Stimulated activated CD4-positive, alpha-beta T cell treated with anti-CD3 and anti-CD28 coated beads, Interleukin-15, amount 100 ng/mL, for 1 hour (primary cell): ENCODE measurements at regions not wholly inside any gene's neighbourhood (a gene's known extent, or its start where the extent isn't known, plus 50 kb on each side); places are given as distances from the start of the nearest gene placed in this dataset.
"Not testable (repeated sequence)": the region's sequence is repeated elsewhere in the genome, so short reads cannot be mapped to it uniquely, and the experiment has no call there.

ENCODE experiments used
- DNase-seq, 2 donors: peaks; one replicate each; pipeline ENCODE4 v3.0.0-alpha.2; 2020; ENCODE audit warnings: low read depth in 1 of 2, low spot score in 1 of 2

DNA sequence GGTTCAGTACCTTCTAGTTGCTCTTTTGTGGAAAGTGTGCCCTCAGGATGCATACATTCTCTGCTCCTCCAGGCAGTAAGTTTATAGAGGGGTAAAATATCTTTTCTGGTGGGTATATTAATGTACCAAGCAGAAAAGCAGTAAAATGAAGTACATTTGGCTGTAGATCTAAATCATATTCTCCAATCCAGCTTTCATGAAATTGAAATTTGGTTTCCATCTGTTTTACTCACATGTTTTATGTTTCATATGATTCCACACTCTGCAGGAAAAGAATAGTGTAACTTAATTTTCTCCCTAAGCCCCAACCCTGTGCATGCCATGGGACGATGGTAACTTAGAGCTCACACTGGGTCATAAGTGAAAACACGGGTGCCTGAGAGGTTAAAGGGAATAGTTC is 172.3 kb downstream of the AKAIN1 start:
- DNase-seq: no peak

DNA sequence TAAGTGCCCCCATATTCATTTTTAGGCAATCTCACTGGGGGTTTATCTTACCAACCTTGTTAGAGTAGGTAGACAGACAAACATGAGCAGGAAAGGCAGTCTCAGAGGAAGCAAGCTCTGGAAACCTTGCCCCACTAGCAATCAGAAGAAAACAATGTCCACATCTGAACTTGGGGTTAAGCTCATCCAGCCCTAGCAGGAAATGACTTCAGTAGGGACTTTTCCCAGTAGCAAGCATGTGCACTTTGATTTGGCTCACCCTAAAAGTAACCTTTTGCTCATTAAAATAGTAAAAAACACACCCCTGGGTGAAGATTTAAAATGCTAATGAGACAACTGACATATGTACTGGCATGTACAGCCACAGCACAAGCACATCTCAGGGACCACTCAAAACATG is 175.5 kb downstream of the AKAIN1 start:
- DNase-seq: no peak

DNA sequence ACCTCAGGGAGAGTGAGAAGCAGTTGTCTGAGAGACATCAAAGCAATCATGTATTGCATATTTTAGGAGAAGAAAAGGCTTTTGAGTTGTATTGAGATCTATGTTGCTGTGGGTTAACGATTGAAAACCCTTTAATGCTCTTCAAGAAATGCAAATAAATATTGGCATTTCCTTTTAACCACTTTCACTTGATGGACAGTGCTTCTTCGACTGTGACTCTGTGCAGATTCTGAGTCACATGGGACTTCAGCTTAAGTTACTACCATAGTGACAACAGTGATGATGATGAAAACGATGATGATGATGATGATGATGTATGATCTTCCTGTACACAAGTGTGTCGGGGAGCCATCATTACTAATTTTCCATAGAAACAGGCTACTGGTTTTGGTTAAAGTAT is 181.8 kb downstream of the AKAIN1 start:
- no peak for DNase-seq

DNA sequence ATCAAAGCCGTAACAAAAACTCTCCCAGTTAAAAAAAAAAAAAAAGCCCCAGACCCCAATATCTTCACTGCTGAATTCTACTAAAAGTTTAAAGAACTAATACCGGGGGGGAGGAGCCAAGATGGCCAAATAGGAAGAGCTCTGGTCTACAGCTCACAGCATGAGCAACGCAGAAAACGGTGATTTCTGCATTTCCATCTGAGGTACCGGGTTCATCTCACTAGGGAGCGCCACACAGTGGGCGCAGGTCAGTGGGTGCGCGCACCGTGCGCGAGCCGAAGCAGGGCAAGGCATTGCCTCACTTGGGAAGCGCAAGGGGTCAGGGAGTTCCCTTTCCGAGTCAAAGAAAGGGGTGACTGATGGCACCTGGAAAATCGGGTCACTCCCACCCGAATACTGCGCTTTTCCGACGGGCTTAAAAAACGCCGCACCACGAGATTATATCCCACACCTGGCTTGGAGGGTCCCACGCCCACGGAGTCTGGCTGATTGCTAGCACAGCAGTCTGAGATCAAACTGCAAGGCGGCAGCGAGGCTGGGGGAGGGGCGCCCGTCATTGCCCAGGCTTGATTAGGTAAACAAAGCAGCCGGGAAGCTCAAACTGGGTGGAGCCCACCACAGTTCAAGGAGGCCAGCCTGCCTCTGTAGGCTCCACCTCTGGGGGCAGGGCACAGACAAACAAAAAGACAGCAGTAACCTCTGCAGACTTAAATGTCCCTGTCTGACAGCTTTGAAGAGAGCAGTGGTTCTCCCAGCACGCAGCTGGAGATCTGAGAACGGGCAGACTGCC is 192.8 kb downstream of the AKAIN1 start:
- not testable (repeated sequence) for DNase-seq

DNA sequence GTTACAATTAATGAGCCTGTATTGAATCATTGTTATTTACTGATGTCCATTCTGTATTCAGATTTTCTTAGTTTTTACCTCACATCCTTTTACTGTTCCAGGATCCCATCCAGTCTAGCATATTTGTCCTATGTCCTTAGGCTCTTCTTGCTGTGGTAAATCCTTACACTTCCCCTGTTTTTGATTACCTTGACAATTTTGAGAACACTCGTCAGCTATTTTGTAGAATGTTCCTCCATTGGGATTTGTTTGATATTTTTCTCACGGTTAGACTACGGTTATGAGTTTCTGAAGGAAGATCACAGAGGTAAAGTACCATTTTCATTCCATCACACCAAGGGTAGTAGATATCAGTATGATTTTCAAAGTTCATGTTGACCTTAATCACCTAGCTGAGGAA is 202.3 kb downstream of the AKAIN1 start:
- no peak for DNase-seq

DNA sequence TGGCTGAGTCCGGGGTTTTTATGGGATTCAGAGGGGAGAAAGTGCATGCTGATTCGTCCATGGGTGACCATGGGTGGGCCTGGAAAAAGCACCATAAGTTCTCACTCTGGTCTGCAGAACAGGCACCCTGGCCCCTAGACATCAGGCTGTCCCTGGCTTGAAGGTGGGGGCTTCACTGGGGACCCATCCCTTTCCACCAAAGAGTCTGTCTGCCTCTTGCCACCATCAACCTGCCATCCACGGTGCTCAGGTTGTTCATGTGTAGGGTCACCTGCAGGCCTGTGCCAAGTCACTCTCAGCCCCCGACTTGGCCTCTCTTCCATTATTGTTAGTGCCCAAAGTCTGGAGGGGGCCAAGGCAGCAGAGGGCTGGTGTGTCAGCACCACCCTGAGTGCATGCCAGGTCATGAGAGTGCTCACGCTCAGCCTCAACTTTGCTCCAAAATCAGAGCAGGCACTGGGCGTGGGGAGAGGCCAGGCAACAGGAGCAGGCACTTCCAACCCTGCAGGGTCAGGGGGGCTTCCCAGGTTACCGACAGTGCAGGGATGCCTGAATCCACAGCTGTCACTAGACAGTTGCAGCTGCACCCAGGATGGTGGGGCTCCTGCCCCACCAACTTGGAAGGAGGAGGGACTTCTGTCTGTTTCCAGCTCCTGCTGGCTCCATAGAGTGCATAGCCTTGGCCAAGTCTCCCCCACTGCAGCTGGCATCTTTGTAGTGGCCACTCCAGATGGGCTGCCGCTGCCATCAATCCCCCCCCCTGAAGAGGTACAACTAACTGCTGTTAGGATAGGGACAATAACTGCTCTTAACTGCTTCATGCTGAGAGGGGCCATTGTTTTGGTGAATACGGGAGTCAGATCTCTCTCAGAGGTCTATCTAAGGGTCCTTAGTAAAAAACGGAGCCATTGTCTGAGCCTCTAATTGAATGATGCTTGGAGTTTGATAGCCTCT is 209.3 kb downstream of the AKAIN1 start:
- no peak for DNase-seq

DNA sequence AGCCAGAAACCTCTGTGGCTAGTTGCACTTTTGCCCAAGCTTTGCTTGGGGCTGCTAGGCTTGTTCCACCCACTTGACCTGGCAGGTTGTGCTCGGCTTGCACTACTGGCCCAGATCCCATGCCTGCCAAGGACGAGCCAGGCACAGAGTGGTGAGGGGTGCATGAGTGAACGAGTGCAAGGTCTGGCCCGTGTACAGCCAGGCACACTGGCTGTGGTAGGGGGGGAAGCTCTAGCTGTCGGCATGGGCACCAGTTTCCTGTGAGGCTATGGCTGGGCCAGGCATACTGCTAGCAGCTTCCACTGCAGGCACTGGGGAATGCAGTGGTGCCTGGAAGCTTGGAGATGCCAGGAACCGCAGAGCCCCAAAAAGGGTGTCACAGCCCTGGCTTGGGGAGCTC is 210.4 kb downstream of the AKAIN1 start:
- DNase-seq: no peak

DNA sequence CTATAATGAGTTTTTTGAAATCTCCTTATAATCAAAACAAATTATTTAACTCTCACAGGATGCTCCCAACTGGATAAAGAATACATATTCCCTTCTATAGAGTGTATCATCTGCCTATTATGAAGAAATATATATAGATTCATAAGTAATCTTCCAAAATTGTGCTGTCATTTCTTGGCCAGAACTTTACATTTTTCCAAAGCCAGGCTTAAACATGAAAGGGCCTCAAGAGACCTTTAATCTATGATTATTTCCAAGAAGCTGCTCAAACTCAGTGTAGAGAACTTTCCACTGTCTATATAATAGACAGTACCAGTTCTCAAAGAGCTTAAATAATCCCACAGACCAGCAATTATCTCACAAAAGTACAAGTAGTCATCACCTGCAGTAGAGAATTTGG is 211.0 kb downstream of the AKAIN1 start:
- DNase-seq: no peak

DNA sequence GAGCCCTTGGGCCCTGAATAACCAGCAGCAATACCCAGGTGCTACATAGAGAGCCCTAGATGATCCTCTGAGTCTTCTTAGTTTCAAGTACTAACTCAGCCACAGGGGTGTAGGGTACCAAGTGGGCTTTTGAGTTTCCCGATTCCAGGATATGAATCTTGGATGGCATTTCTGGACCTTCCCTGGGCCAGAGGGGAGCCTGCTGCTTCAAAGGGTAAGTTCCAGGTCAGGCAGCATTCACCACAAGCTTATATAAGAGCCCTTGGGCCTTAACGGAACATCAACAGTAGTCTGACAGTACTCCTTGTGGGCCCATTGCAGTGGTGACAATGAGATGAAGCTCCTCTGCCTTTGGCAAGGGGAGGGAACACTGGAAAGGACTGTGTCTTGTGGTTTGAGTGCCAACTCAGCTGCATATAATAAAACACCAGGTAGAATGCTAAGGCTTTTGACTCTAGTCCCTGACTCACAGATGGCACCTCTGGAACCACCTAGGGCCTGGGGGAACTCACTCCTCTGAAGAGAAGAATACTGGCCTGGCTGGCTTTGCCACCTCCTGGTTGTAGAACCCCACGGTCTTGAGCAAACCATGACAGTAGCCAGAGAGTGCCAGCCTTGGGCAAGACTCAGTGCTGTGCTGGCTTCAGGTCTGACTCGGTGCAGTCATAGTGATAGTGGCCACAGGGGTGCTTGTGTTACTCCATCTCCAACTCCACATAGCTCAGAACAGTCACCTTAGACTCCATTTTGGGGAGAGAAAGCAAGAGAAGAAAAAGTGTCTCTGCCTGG is 235.7 kb downstream of the AKAIN1 start:
- DNase-seq: no peak

DNA sequence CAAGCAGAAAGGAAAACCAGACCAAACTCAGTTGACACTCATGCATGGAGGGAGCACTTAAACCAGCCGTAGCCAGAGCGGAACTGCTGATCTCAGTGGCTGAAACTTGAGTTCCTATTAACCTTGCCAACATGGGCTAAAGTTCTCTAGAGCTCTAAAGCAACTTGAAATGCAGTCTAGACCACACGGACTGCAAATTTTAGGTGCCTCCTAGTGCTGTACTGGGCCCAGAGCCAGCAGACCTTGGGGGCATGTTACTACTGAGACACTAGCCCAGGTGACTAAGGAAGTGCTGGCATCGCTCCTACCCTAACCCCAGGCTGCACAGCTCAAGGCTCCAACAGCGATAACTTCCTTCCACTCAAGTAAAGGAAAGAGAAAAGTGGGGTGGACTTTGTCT is 236.5 kb downstream of the AKAIN1 start:
- no peak for DNase-seq

DNA sequence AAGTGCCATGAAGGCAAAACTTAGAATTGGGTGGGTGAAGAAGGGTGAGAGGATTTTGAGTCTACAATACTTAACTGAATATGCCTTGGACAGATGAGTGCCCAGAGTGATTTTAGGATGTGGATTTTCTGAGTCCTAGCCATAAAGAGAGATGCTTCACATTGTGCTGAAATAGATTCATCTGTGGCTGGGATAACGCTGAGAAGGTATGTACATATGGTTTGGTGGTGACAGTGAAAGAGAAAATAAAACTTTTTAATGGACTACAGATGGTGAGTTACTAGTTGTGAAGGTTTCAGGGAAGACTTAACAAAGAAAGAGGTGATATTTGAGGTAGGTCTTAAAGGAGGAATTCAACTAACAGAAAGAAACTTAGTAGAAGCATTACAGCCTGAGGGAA is 265.8 kb downstream of the AKAIN1 start:
- no peak for DNase-seq

DNA sequence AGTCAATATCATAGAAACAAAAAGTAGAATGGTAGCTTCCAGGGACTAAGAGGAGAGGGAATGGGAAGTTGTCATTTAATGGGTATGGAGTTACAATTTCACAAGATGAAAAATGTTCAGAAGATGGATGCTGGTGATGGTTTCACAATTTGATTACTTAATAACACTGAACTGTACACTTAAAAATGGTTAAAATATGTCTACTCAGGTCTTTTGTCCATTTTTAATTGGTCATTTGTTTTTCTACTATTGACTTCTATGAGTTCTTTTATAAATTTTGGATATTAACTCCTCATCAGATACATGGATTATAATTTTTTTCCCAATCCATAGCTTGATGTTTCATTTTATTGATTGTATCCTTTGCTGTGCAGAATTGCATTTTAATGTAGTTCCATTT is 275.5 kb downstream of the AKAIN1 start:
- no peak for DNase-seq

DNA sequence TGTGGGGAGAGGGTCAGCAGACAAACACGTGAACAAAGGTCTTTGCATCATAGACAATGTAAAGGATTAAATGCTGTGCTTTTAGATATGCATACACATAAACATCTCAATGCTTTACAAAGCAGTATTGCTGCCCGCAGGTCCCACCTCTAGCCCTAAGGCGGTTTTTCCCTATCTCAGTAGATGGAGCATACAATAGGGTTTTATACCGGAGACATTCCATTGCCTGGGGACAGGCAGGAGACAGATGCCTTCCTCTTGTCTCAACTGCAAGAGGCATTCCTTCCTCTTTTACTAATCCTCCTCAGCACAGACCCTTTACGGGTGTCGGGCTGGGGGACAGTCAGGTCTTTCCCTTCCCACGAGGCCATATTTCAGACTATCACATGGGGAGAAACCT is 279.5 kb downstream of the AKAIN1 start:
- not testable (repeated sequence) for DNase-seq

DNA sequence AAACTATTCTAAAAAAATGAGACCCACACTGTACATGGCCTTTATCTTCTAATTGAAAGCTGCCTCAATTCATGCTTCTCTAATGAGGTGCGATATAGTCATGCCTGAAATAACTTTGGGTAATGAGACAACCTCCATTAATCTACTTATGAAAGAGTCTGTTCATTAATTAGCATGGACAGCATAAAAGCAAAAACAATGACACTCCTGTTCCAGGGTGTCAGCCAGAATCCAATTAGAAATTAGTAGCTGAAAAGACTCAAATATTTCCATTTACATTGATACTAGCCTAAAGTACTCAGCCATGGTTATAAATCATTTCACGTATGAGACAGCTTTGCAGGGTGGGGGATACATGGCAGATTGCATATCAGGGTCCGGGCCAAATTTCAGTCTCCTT is 288.7 kb downstream of the AKAIN1 start:
- DNase-seq: no peak

DNA sequence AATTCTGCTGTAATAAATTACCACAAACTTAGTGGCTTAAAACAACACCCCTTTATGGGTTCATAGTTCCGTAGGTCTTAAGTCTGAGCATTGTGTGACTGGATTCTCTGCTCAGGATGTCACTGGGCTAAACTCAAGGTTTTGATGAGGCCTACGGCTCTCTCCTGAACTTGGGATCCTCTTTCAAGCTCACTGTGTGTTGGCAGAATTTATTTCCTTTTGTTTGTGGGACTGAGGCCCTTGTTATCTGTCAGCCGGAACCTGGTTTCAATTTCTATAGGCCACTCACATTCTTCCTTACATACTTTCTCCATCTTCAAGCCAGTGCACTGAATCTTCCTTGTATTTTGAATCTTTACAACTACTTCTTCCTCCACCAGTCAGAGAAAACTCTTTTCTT is 290.2 kb downstream of the AKAIN1 start:
- DNase-seq: no peak

DNA sequence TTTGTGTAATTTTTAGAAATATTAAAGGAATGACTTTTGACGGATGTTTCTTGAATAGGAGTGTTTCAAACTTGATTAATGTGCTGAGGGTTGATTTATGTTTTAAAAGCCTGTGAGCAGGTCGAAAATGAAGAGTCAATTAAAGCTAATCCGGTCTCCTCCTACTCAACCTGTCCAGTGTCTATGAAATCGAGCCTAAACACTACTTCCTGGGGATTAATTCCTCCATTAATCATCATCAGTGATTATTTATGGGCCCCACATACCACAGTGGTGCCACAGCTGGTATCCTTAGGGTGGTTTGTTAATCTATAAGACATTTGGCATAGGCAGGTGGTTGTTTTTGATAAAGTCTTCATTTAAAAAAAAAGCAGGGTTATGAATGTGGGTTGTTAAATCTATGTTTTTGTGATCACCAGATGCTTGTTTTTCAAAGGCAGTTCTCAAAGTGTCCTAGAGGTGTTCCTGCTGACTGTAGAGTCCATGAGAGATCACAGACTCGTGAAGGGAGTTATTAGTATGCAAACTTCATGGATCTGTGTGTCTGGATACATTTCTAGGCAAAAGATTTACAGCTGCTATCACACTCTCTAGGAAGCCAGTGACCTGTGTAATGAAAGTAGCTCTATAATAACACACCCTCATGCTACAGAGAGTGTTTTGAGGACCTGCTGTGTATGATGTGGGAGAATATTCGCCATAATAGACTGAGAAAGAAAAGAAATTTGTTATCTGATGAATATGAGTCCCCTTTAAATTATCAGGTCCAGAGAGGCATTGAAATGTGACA is 308.6 kb downstream of the AKAIN1 start:
- no peak for DNase-seq

DNA sequence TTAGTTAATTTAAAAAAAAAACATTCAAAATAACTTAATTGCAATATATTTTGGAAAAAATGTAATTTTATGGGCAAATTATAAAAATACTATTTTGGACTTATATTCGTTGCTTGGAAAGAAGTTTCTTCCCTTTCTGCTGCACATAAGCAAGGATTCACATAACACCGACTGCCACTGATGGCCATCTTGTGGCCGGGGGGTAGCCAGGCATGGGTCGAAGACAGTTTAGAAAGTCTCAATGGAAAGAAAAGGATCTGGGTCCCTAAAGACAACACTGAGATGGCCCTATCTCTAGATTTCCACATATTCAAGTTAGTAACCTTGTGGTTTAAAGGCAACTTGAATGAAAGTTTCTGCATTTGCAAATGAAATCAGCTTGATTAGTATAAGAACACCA is 318.6 kb downstream of the AKAIN1 start:
- no peak for DNase-seq

DNA sequence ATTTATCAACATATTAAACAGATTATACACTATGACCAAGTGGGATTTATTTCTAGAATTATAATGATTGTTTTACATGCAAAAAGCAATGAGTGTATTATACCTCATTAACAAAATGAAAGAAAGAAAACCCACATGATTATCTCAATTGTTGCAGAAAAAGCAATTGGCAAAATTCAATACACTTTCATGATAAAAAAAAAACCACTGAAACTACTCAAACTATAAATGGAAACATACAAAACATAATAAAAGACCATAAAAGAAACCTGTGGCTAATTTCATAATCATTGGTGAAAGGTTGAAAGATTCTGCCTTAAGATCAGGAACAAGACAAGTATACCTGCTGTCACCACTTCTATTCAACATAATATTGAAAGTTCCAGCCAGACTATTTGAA is 325.9 kb downstream of the AKAIN1 start:
- DNase-seq: no peak

DNA sequence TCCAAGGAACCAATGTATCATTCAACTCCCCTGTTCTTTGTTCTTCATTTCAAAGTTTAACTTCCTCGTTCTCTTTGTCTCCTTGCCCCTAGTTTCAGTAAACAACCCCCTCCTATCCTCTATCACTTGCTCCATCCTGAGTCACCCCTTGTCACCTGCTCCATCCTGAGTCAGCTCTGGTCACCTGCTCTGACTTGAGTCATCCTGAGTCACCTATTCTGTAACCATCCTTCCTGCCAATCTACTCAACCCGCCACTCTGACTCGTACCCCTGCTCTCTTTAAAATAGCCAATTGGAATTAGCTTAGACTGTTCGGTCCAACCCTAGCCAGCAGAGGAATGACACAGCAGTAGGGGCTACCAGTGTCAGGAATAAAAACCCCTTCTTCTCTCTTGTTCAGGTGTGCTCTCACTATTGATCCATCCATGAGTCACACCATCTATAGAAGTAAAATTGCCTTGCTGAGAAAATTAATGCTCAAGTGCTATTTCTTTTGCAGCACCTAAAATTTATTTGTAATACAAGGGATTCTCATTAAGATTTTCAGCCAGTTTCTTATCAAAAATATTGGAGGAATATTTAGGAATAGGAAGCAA is 326.8 kb downstream of the AKAIN1 start:
- DNase-seq: no peak

DNA sequence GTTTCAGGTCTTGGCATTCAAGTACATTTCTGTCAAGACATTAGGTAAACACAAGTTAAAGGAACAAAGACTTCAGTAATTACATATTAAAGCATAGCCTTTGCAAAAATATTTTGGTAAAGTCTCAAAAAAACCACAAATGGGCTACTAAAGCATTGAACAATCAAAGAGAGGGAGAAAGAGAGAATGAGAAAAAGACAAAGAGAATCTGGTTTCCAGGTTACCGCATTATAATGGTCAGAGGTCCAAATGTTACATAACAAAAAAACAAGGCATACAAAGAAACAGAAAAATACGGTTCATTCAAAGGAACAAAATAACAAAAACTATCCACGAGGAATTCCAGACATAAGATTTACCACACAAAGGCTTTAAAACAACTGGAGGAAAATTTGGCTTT is 327.9 kb downstream of the AKAIN1 start:
- no peak for DNase-seq
